Caco-2 (cell line): ENCODE measurements at regions not wholly inside any gene's neighbourhood (a gene's known extent, or its start where the extent isn't known, plus 50 kb on each side); places are given as distances from the start of the nearest gene placed in this dataset.

ENCODE experiments used
- BruUV-seq: library from RNA; stranded (reverse); fragments of 400-500 nt; replicated peaks from 2 replicates; lab custom pipeline; 2021; lab: Mats Ljungman, UMichigan
- CTCF ChIA-PET: fragments of 300-600 bp; sonication (Branson Sonifier 250); formaldehyde crosslinking; loops from one replicate; lab custom pipeline; 2022; ENCODE audit warnings: antibody characterized with exemption; lab: Charles Lee
- POLR2A ChIA-PET: fragments of 300-600 bp; sonication (Branson Sonifier 250); formaldehyde crosslinking; loops from one replicate; lab custom pipeline; 2022; ENCODE audit warnings: antibody characterized with exemption; lab: Charles Lee
- DNase-seq, 2 experiments: peaks; one replicate each; pipeline versions ENCODE4 v3.0.0 to v3.0.0-alpha.2; 2020 to 2022
- H3K27me3 ChIP-seq: replicated peaks from 2 replicates; pipeline ENCODE4 v1.6.0; 2011; ENCODE audit warnings: low read length; ENCODE audit not compliant: control insufficient read depth, insufficient read depth
- H3K36me3 ChIP-seq: 2 replicates; pipeline ENCODE4 v1.5.1; 2011; ENCODE audit warnings: low read length; ENCODE audit not compliant: control insufficient read depth, insufficient read depth
- H3K4me1 ChIP-seq: fragments of 250-450 bp; sonication (Bioruptor Pico); 2 replicates; pipeline ENCODE4 v1.5.1; 2020; ENCODE audit warnings: mild to moderate bottlenecking
- H3K4me3 ChIP-seq: 2 replicates; pipeline ENCODE4 v1.5.1; 2011; ENCODE audit warnings: low read depth, mild to moderate bottlenecking, control low read depth, low read length
- H3K9me3 ChIP-seq: fragments of 250-450 bp; sonication (Bioruptor Pico); 2 replicates; pipeline ENCODE4 v1.5.1; 2020; ENCODE audit warnings: mild to moderate bottlenecking, moderate library complexity
- H3K27ac Mint-ChIP-seq: one replicate; pipeline ENCODE4 v1.8.0; 2022; ENCODE audit warnings: mixed read lengths; ENCODE audit not compliant: unreplicated experiment
- H3K27me3 Mint-ChIP-seq: one replicate; pipeline ENCODE4 v1.8.0; 2022; ENCODE audit warnings: mixed read lengths; ENCODE audit not compliant: insufficient read depth, unreplicated experiment
- H3K36me3 Mint-ChIP-seq: one replicate; pipeline ENCODE4 v1.8.0; 2022; ENCODE audit warnings: mild to moderate bottlenecking, mixed read lengths; ENCODE audit not compliant: insufficient read depth, unreplicated experiment
- H3K4me1 Mint-ChIP-seq: one replicate; pipeline ENCODE4 v1.8.0; 2022; ENCODE audit warnings: low read depth, mixed read lengths; ENCODE audit not compliant: unreplicated experiment
- H3K4me3 Mint-ChIP-seq: one replicate; pipeline ENCODE4 v1.8.0; 2022; ENCODE audit warnings: mild to moderate bottlenecking, moderate library complexity, mixed read lengths; ENCODE audit not compliant: unreplicated experiment
- H3K9me3 Mint-ChIP-seq: one replicate; pipeline ENCODE4 v1.8.0; 2022; ENCODE audit warnings: mixed read lengths; ENCODE audit not compliant: unreplicated experiment
- intact Hi-C: fragments of 100-400 bp; cut with micrococcal nuclease; formaldehyde crosslinking; loops from one replicate; pipeline ENCODE4 v1.10.0; 2022; ENCODE audit not compliant: unreplicated experiment
- TF ChIP-seq, protein P1 (sequence below), 2 experiments: fragments of 200-600 bp in 1 of 2; IDR thresholded peaks; 1 replicate in 1 of 2; 2 replicates in 1 of 2; pipeline versions ENCODE4 v1.5.1 to v1.8.0; 2011 to 2022; ENCODE audit warnings: antibody characterized with exemption in 1 of 2, control low read depth in 1 of 2, inconsistent platforms in 1 of 2, low read depth in 1 of 2, low read length in 1 of 2, mild to moderate bottlenecking in 1 of 2, moderate library complexity in 1 of 2; ENCODE audit not compliant: insufficient read depth in 1 of 2, severe bottlenecking in 1 of 2, unreplicated experiment in 1 of 2

DNA sequence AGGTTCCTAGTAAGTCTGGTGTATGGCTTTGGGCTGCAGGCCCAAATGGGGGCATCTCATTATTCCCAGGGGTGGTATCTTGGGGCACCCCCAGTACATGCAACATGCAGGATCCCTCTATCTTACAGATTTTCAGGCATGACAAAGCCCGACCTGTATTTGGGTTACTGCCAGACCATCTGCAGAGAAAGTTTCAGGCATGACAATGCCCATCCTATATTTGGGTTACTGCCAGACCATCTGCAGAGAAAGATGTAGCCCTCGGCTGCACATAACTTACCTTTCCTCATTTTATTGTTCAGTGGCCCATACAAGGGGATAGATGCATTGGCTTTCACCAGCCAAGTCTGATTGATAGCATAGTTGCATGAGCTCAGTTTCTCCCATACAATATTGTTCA, 112.2 kb upstream of the RAB18 start:
- CTCF ChIA-PET = no interaction called here
- H3K36me3 ChIP-seq = no peaks in the 10 kb centered on the region
- H3K9me3 Mint-ChIP-seq = peaks cover 9% of the 10 kb centered on the region

DNA sequence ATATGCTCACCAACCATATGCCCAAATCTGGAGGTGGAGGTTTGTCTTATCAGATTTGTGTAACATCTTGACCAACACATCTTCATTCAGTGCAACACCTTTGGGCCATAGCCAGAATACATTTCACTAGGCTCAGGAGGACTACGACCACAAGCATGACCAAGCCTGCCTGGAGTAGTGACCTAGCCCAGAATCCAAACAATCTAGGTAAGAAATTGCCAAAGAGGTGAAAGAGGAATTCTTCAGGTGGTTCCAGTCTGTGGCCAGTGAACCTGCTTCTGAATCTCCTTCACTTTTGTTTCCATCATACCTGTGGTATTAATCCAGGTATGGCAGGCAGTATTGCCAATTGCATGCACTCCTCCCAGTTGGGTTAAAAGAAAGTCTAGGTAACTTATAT, 112.8 kb upstream of the RAB18 start:
- Histone ChIP-seq H3K4me3 (no peak overlapping the region), H3K36me3 (no peaks in the 10 kb centered on the region), H3K4me1 (no peaks in the 10 kb centered on the region), H3K9me3 (peaks cover 5% of the 10 kb centered on the region; the same call in 1 of the 2 replicates), H3K27me3 (no peaks in the 10 kb centered on the region)
- intact Hi-C loops = no loop called here
- Mint-ChIP-seq H3K9me3 (peaks cover 9% of the 10 kb centered on the region), H3K27ac (no peak overlapping the region), H3K4me3 (no peak overlapping the region), H3K4me1 (no peaks in the 10 kb centered on the region), H3K36me3 (no peaks in the 10 kb centered on the region), H3K27me3 (peaks cover 9% of the 10 kb centered on the region)
- BruUV-seq = no TSS peak
- TF ChIP-seq, protein P1, sequence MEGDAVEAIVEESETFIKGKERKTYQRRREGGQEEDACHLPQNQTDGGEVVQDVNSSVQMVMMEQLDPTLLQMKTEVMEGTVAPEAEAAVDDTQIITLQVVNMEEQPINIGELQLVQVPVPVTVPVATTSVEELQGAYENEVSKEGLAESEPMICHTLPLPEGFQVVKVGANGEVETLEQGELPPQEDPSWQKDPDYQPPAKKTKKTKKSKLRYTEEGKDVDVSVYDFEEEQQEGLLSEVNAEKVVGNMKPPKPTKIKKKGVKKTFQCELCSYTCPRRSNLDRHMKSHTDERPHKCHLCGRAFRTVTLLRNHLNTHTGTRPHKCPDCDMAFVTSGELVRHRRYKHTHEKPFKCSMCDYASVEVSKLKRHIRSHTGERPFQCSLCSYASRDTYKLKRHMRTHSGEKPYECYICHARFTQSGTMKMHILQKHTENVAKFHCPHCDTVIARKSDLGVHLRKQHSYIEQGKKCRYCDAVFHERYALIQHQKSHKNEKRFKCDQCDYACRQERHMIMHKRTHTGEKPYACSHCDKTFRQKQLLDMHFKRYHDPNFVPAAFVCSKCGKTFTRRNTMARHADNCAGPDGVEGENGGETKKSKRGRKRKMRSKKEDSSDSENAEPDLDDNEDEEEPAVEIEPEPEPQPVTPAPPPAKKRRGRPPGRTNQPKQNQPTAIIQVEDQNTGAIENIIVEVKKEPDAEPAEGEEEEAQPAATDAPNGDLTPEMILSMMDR (IDR thresholded peaks at IDR 0.05; ENCODE audit: insufficient read depth in 1 of 2, low read depth in 1 of 2, low read length in 1 of 2, severe bottlenecking in 1 of 2, unreplicated experiment in 1 of 2) = no peak
- ChIA-PET POLR2A (no interaction called here), CTCF (no interaction called here)
- no peak for DNase-seq

More for the DNA sequence above, 112.2 kb upstream of the RAB18 start:
- Histone ChIP-seq H3K27me3 (no peaks in the 10 kb centered on the region), H3K9me3 (peaks cover 5% of the 10 kb centered on the region; the same call in 1 of the 2 replicates), H3K4me1 (no peaks in the 10 kb centered on the region), H3K4me3 (no peak overlapping the region)
- DNase-seq = no peak
- TF ChIP-seq, protein P1 (IDR thresholded peaks at IDR 0.05; ENCODE audit: insufficient read depth in 1 of 2, low read depth in 1 of 2, low read length in 1 of 2, severe bottlenecking in 1 of 2, unreplicated experiment in 1 of 2) = no peak
- intact Hi-C loops = no loop called here
- Mint-ChIP-seq H3K27me3 (peaks cover 9% of the 10 kb centered on the region), H3K36me3 (no peaks in the 10 kb centered on the region), H3K4me3 (no peak overlapping the region), H3K4me1 (no peaks in the 10 kb centered on the region), H3K27ac (no peak overlapping the region)
- BruUV-seq = no TSS peak
- POLR2A ChIA-PET = no interaction called here

DNA sequence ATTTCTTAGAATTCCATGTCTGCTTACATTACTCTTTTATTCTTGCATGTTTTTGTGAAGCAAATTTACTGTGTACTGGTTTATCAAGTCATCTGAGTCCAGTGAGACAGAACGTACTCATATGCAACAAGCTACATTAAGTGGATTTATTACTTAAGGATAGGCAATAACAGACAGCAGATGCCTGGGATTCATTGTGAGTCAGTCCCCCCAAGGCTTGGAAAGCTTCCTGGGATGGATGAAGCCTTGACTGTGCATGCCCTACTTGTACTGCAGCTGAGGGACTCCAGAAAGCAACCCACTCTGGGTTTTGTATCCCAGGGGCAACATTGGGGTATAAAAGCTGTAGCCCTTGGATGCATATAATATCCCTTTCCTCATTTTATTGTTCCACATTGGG, 113.4 kb upstream of the RAB18 start:
- ChIA-PET CTCF (no interaction called here), POLR2A (no interaction called here)
- no peak overlapping the region for H3K4me3 ChIP-seq
- TF ChIP-seq, protein P1 (IDR thresholded peaks at IDR 0.05; ENCODE audit: insufficient read depth in 1 of 2, low read depth in 1 of 2, low read length in 1 of 2, severe bottlenecking in 1 of 2, unreplicated experiment in 1 of 2) = no peak
- no TSS peak for BruUV-seq
- Mint-ChIP-seq H3K4me3 (no peak overlapping the region), H3K27me3 (peaks cover 9% of the 10 kb centered on the region), H3K9me3 (peaks cover 9% of the 10 kb centered on the region), H3K4me1 (no peaks in the 10 kb centered on the region), H3K27ac (no peak overlapping the region), H3K36me3 (no peaks in the 10 kb centered on the region)
- no peaks in the 10 kb centered on the region for H3K4me1 ChIP-seq
- intact Hi-C loops = no loop called here
- DNase-seq = no peak
- no peaks in the 10 kb centered on the region for H3K36me3 ChIP-seq
- no peaks in the 10 kb centered on the region for H3K27me3 ChIP-seq
- H3K9me3 ChIP-seq = peaks cover 5% of the 10 kb centered on the region; the same call in 1 of the 2 replicates
